OCI-LY7 (cell line): ENCODE measurements at regions not wholly inside any gene's neighbourhood (a gene's known extent, or its start where the extent isn't known, plus 50 kb on each side); places are given as distances from the start of the nearest gene placed in this dataset.

ENCODE experiments used
- CTCF ChIP-seq: fragments of 200-600 bp; sonication (generic); conservative IDR thresholded peaks from 2 replicates; pipeline ENCODE4 v1.5.1; 2014; ENCODE audit warnings: mild to moderate bottlenecking, antibody characterized with exemption, low read length, moderate library complexity, mixed read lengths
- EZH2phosphoT487 ChIP-seq: fragments of 200-600 bp; sonication (generic); IDR thresholded peaks from 2 replicates; pipeline ENCODE4 v1.6.1; 2018; ENCODE audit warnings: low read depth, borderline replicate concordance, mild to moderate bottlenecking, mixed run types, antibody characterized with exemption, low read length, moderate library complexity, mixed read lengths

DNA sequence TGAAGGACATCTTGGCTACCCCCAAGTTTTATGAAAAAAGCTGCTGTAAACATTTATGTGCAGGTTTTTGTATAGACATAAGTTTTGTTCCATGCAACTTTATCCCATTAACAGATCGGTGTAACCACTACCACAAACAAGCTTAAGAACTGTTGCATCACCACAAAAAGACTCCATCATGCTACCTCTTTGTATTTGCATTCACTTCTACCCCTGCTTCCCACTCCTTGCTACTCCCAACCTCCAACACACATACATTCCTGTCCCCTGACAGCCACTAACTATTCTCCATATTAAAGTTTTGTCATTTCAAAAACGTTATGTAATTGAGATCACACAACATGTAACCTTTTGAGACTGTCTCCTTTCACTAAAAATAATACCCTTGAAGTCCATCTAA lies 57.8 kb upstream of the LHFPL2 start:
- TF ChIP-seq CTCF (no peak), EZH2phosphoT487 (no peak)
